Liver (tissue), 7 donors: ENCODE measurements at regions not wholly inside any gene's neighbourhood (a gene's known extent, or its start where the extent isn't known, plus 50 kb on each side); places are given as distances from the start of the nearest gene placed in this dataset.

ENCODE experiments used
- DNase-seq: peaks from one replicate; pipeline ENCODE4 v3.0.0-alpha.2; 2017; ENCODE audit warnings: low spot score
- H3K27ac ChIP-seq, 2 donors: one replicate each; pipeline ENCODE4 v1.7.0; 2013; ENCODE audit warnings: inconsistent platforms in 2 of 2, low read length in 2 of 2, control low read depth in 1 of 2, low read depth in 1 of 2, mild to moderate bottlenecking in 1 of 2
- H3K27me3 ChIP-seq, 4 donors: one replicate each; pipeline versions ENCODE4 v1.6.1 to v1.7.0; 2013; ENCODE audit warnings: low read length in 3 of 4, inconsistent platforms in 1 of 4, mild to moderate bottlenecking in 1 of 4, moderate library complexity in 1 of 4; ENCODE audit not compliant: control insufficient read depth in 4 of 4, insufficient read depth in 4 of 4
- H3K36me3 ChIP-seq, 4 donors: one replicate each; pipeline versions ENCODE4 v1.6.1 to v1.7.0; 2013; ENCODE audit warnings: low read length in 3 of 4, mild to moderate bottlenecking in 3 of 4, low read depth in 1 of 4, moderate library complexity in 1 of 4; ENCODE audit not compliant: control insufficient read depth in 4 of 4, insufficient read depth in 3 of 4
- H3K4me1 ChIP-seq, 4 donors: one replicate each; pipeline versions ENCODE4 v1.6.1 to v1.7.0; 2013; ENCODE audit warnings: low read length in 3 of 4, mild to moderate bottlenecking in 3 of 4, moderate library complexity in 1 of 4; ENCODE audit not compliant: control insufficient read depth in 4 of 4, insufficient read depth in 4 of 4
- H3K4me3 ChIP-seq, 3 donors: one replicate each; pipeline versions ENCODE4 v1.6.1 to v1.7.0; 2013; ENCODE audit warnings: low read length in 3 of 3, control low read depth in 1 of 3, low read depth in 1 of 3, mild to moderate bottlenecking in 1 of 3
- H3K9ac ChIP-seq, 2 donors: one replicate each; pipeline ENCODE4 v1.7.0; 2013; ENCODE audit warnings: low read length in 2 of 2, mild to moderate bottlenecking in 2 of 2, moderate library complexity in 2 of 2, control low read depth in 1 of 2, low read depth in 1 of 2
- H3K9me3 ChIP-seq, 4 donors: one replicate each; pipeline versions ENCODE4 v1.6.1 to v1.7.0; 2013; ENCODE audit warnings: low read length in 3 of 4; ENCODE audit not compliant: control insufficient read depth in 4 of 4
- ATF3 ChIP-seq: IDR thresholded peaks from 2 replicates; pipeline ENCODE4 v1.6.1; 2016; ENCODE audit warnings: antibody characterized with exemption
- EGR1 ChIP-seq, 2 donors: IDR thresholded peaks; 2 replicates each; pipeline ENCODE4 v1.6.1; 2016 to 2018; ENCODE audit warnings: antibody characterized with exemption in 2 of 2, low read depth in 2 of 2
- FOXA2 ChIP-seq: IDR thresholded peaks from 2 replicates; pipeline ENCODE4 v1.6.1; 2016; ENCODE audit warnings: antibody characterized with exemption
- GABPA ChIP-seq, 2 donors: IDR thresholded peaks in 1 of 2; conservative IDR thresholded peaks in 1 of 2; 2 replicates each; pipeline ENCODE4 v1.6.1; 2016; ENCODE audit warnings: antibody characterized with exemption in 2 of 2, mild to moderate bottlenecking in 1 of 2, moderate library complexity in 1 of 2
- HNF4G ChIP-seq: IDR thresholded peaks from 2 replicates; pipeline ENCODE4 v1.6.1; 2016; ENCODE audit warnings: antibody characterized with exemption
- JUND ChIP-seq, 2 donors: IDR thresholded peaks; 2 replicates each; pipeline ENCODE4 v1.6.1; 2016; ENCODE audit warnings: antibody characterized with exemption in 2 of 2
- MAX ChIP-seq: IDR thresholded peaks from 2 replicates; pipeline ENCODE4 v1.6.1; 2016; ENCODE audit warnings: antibody characterized with exemption
- NR2F2 ChIP-seq: IDR thresholded peaks from 2 replicates; pipeline ENCODE4 v1.6.1; 2016; ENCODE audit warnings: antibody characterized with exemption
- RAD21 ChIP-seq, 2 donors: IDR thresholded peaks; 2 replicates each; pipeline ENCODE4 v1.6.1; 2016; ENCODE audit warnings: antibody characterized with exemption in 2 of 2, mild to moderate bottlenecking in 2 of 2
- REST ChIP-seq: IDR thresholded peaks from 2 replicates; pipeline ENCODE4 v1.6.1; 2016; ENCODE audit warnings: antibody characterized with exemption, mild to moderate bottlenecking
- RXRA ChIP-seq, 2 donors: IDR thresholded peaks; 2 replicates each; pipeline ENCODE4 v1.6.1; 2017 to 2018; ENCODE audit warnings: antibody characterized with exemption in 2 of 2, mild to moderate bottlenecking in 1 of 2
- SP1 ChIP-seq: IDR thresholded peaks from 2 replicates; pipeline ENCODE4 v1.6.1; 2018; ENCODE audit warnings: antibody characterized with exemption, mild to moderate bottlenecking
- TAF1 ChIP-seq: conservative IDR thresholded peaks from 2 replicates; pipeline ENCODE4 v1.6.1; 2016; ENCODE audit warnings: antibody characterized with exemption, mild to moderate bottlenecking
- YY1 ChIP-seq: IDR thresholded peaks from 2 replicates; pipeline ENCODE4 v1.6.1; 2016; ENCODE audit warnings: antibody characterized with exemption, mild to moderate bottlenecking
- ZBTB33 ChIP-seq: IDR thresholded peaks from 2 replicates; pipeline ENCODE4 v1.6.1; 2016; ENCODE audit warnings: antibody characterized with exemption
- WGBS: extraction: QIAGEN DNeasy Blood & Tissue Kit; methylation state at CpG from one replicate; pipeline ENCODE4 v1.1.7; 2013; 5-methylcytosine and 5-hydroxymethylcytosine counted together
- donor health status: healthy.
- donor health status: healthy.
- donor health status: healthy.
- donor health status: healthy.

GRCh38 chr5:53826504-53826903, 266.1 kb downstream of the NDUFS4 start (continued):
- TF ChIP-seq REST (no peak), ATF3 (no peak), FOXA2 (no peak), EGR1 (IDR thresholded peaks at IDR 0.05; ENCODE audit: low read depth in 2 of 2) (no peak), TAF1 (no peak), YY1 (no peak), SP1 (no peak), NR2F2 (no peak), JUND (IDR thresholded peaks at IDR 0.05) (no peak)

- Histone ChIP-seq H3K4me1 (no peaks in the 10 kb centered on the region), H3K27me3 (no peaks in the 10 kb centered on the region), H3K36me3 (no peaks in the 10 kb centered on the region), H3K9me3 (peaks cover 0 to 6% (median 0%) of the 10 kb centered on the region in 4 donors), H3K4me3 (no peak overlapping the region), H3K9ac (no peak overlapping the region), H3K27ac (no peak overlapping the region)
- DNase-seq: no peak
- TF ChIP-seq ZBTB33: no peak
- TF ChIP-seq RAD21 (IDR thresholded peaks at IDR 0.05): no peak
- WGBS: 90% methylated on average over 4 of the region's 4 CpGs
These were observed 266.8 kb downstream of the NDUFS4 start for GRCh38 chr5:53827211-53827651.

- TF ChIP-seq GABPA (IDR thresholded peaks at IDR 0.05 in 1 of 2, conservative IDR thresholded peaks at IDR 0.05 in 1 of 2): no peak
- TF ChIP-seq RAD21 (IDR thresholded peaks at IDR 0.05): no peak
- no peak for TF ChIP-seq MAX
- no peak for TF ChIP-seq NR2F2
- no peak for TF ChIP-seq RXRA (IDR thresholded peaks at IDR 0.05)
- TF ChIP-seq TAF1: no peak
- TF ChIP-seq HNF4G: no peak
- TF ChIP-seq REST: no peak
- TF ChIP-seq FOXA2: no peak
- no peak for TF ChIP-seq ATF3
- Histone ChIP-seq H3K9me3 (peaks cover 0 to 6% (median 0%) of the 10 kb centered on the region in 4 donors), H3K9ac (no peak overlapping the region), H3K27ac (no peak overlapping the region), H3K27me3 (no peaks in the 10 kb centered on the region), H3K4me3 (no peak overlapping the region), H3K36me3 (no peaks in the 10 kb centered on the region), H3K4me1 (no peaks in the 10 kb centered on the region)
- 95% methylated on average over 2 of the region's 2 CpGs for WGBS
- no peak for DNase-seq
These were observed 271.1 kb downstream of the NDUFS4 start for GRCh38 chr5:53831496-53831895.
